HG03460 (cell line): ENCODE measurements at regions not wholly inside any gene's neighbourhood (a gene's known extent, or its start where the extent isn't known, plus 50 kb on each side); places are given as distances from the start of the nearest gene placed in this dataset.
"Not testable (repeated sequence)": the region's sequence is repeated elsewhere in the genome, so short reads cannot be mapped to it uniquely, and the experiment has no call there.

Experiments used
- ATAC-seq: cut with Tn5 transposase; IDR thresholded peaks from one replicate; pipeline ENCODE4 v1.9.1; 2021; ENCODE audit not compliant: unreplicated experiment

DNA sequence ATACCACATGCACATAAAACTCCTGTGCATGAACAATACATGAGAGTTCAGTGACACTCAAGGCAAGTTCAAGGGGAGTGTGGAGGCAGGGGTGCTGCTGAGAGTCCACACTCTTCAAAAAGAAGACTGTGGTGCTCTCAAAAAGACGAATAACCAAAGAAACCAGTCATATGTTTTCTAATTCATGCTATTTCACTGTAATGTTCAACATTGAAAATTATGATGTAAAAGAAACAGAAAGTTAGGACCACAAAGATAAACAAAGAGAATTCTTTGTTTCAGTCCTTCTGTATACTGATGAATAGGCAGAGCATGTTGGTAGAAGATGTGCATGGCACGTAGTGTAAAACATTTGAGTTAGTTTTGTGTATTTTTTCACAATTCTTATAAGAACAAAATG lies 864.2 kb upstream of the LRATD1 start:
- no peak for ATAC-seq

DNA sequence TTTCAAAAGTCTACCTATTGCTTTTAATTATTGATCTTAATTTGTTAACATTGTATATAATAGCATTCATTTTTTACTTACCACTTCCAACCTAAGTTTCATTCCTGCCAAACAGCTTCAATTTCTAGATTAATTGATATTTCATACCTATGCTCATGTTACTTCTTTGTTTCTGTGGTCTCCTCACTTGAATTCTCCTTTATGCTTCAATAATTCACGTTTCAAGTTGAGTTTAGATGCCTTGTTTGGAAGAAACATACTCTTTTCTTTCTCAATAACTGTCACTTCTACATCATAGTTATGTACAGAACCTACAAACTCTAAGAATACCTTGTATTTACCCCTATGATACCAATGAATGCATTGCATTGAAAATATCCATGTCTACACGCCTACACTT lies 862.2 kb upstream of the LRATD1 start:
- ATAC-seq: no peak

DNA sequence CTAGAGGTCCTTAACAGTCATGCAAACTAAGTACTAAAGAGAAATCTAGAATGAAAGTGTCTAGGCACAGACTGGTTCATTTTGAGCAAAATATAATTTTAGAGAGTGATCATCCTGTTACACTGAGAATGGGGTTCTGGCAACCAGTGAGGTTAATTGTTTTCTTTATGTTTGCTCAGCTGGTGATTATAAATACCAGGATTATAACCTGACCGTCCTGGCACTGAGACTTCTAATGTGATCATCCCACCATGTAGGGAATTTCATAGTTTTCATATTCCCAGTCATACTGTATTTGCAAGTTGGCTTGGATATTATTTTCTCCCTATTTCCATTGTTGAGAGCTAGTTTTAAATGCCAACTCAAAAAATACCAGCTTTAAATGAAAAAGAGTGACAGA lies 852.5 kb upstream of the LRATD1 start:
- no peak for ATAC-seq

DNA sequence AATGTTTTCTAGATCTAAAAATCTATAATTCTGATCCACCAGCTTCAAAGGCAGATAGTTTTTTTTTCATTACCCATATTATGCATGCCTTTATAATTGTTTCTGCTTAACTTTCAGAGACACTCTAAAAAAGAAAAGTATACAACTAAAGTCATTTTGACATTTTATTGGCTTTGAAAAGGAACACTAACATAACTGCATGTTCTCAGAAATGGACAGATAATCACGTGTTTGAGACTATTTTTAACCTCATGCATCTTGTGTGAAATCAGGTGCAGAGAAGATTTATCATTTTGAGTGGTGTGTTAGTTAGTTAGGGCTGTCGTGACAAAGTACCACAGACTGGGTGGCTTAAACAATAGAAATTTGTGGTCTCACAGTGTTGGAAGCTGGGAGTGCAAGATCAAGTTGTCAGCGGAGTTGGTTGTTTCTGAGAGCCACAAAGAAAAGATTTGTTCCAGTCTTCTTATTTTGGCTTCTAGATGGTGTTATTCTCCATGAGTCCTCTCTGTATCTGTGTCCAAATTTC lies 841.4 kb upstream of the LRATD1 start:
- no peak for ATAC-seq

DNA sequence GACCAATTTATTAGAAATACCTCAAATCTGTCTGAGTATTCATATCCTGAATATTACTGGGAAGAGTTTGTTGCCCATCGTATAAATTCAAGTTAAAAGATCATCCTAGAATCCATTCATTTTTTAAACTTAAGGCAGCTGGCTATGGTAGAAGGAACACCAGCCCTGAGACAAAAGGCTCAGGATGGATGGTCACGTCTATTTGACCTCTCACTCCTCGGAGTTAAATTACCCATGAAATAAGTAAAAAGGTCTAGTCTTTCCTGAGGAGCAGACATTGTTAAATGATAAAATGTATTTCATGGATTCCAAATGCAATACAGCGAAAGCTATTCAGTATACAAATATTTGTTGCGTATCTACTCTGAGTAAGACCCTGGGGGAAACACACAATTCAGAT lies 826.0 kb upstream of the LRATD1 start:
- ATAC-seq: no peak

DNA sequence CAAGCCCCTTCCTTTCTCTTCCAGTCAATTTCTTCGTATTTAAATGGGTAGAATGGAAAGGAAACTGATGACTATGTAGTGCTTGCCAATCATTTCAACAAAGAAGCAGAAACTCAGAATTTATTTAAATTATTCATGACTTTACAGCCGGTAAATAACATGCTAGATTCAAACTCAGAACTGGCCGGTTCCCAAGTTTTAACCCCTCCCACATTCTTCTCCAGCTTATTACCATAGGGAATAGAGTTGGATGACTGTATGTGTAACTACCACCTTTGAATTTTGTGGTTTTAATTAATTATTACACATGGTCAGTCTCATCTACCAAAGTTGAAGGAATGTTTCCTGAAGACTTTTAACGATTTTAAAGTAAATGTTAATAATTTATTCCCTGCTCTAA lies 819.3 kb upstream of the LRATD1 start:
- no peak for ATAC-seq

DNA sequence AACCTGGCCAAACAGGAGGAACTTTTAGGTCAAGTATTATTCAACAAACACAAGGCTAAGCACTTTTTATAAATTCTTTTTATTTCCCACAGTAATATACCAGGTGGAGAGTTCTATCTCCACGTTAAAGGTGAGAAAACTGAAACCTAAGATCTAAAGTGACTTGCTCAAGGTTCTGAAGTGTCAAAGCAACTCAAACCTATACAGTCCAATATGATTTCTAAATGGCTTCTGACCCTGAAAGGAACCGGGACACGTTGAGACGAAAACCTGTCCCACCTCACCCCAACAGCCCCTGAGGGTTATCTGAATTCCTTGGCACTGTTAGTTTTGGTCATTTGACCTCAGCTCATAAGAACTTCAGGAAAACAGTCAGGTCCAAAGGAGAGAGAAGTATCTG lies 814.5 kb upstream of the LRATD1 start:
- ATAC-seq: no peak

DNA sequence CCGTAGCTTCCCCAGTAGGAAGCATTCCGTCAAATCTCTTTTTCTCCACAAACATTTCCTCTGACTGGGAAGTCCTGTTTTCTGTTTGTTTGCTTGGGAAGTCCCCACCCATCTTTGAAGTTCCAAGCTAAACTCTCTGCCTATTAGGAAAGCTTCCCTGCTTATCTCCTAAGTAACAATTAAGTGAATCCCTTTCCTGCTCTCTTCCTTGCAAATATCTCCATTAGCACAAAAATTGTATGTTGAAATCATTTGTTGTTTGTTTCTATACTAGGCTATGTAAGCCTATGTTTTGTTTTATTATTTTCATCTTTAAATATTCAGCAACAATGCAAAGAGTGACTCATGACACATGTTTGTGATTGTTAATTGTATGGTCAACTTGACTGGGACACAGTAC lies 812.6 kb upstream of the LRATD1 start:
- ATAC-seq: no peak

DNA sequence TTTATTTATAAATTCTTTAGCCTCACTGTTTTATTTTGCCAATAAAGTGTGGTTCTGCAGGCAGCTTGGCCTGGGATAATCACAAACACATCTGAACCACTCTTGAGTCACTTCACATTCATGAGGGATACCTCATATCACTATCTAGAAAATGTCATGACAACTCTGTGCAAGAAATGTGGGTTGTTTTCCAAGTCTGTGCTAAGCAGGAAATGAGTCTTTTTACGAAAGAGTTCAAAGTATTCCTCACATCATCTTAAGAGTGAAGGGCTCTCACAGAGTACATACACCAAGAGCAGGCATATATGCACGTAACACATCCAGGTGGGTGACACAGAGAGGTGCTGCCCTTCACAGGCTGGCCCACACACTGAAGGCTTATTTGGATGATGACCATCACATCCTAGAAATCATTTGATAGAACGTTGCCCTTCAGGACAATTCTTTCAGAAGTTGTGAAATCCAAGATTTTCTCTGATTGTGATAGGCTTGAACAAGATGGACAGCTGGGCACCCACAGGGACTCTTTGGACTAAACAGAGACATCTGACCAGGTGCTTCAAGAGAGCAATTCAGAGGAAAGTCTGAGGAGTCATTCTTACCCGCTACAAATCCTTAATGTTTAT lies 811.1 kb upstream of the LRATD1 start:
- no peak for ATAC-seq

DNA sequence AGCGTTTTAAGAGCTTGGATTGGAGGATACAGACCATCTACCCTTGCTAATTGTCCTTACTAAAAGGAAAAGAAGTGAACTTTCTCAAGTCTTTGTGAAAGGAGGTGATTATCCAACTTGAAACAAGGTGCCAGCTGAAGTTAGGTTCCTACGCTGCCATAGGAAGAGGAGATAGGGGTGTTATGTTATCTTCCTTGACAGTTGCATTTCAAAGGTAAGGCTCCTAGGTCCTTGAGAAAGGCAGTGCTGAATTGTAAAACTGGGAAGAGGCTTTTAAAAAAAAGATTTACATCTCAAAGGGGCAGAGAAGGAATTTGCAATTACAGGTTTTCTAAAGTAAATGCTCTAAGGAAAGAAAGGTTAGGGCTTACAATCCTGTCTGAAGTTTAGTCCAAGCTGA lies 810.2 kb upstream of the LRATD1 start:
- no peak for ATAC-seq

DNA sequence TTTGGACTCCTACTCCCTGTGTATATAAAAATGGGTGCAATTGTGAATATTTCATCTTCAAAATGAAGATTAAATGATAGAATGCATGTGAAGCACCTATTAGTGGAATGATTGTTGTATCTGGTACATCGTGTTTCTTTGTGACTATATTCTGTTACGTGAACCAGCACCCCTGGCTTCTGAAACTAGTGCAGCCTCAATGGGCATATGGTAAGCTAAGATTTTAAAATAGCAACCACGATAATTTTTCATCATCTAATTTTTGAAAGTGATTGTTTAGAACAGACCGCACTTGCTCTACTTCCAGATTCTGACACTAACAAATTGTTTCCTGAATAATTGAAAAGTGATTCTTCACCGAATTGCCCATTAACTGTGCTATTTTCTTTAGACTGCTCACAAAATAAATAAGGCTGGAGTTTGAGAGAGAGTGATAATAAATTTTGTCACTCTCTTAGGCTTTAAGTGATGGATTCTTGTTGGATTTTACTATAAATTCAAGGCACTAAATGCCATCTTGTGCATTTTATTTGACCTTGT lies 806.1 kb upstream of the LRATD1 start:
- ATAC-seq: no peak

DNA sequence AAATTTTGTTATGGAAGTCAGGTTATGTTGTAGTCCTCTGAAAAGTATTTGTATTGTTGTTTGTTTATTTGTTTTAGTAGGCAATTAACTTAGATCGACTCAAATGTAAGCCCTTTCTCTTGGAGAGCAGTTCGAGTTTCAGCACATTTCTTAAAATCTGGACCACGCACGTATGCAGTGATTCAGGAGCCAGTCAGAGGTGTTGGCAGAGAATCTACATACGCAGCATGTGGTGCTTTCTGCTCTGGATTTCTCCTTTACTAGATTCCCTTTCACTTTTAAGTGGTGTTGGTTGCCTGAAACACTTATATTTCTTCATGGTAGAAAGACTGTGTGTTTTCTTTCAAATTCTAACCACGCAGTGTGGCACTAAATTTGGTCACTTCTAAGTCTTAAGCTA lies 773.9 kb upstream of the LRATD1 start:
- no peak for ATAC-seq

DNA sequence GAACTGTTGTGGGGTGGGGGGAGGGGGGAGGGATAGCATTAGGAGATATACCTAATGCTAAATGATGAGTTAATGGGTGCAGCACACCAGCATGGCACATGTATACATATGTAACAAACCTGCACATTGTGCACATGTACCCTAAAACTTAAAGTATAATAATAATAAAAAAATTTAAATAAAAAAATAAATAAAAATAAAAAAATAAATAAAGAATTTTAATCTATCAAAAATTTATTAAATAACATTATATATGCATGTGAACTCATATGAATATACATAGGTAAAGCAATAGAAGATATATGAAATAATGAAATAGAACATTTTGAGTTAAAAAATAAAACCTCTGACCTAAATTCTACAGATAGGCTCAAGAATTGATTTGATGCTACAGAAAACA lies 764.2 kb upstream of the LRATD1 start:
- not testable (repeated sequence) for ATAC-seq

DNA sequence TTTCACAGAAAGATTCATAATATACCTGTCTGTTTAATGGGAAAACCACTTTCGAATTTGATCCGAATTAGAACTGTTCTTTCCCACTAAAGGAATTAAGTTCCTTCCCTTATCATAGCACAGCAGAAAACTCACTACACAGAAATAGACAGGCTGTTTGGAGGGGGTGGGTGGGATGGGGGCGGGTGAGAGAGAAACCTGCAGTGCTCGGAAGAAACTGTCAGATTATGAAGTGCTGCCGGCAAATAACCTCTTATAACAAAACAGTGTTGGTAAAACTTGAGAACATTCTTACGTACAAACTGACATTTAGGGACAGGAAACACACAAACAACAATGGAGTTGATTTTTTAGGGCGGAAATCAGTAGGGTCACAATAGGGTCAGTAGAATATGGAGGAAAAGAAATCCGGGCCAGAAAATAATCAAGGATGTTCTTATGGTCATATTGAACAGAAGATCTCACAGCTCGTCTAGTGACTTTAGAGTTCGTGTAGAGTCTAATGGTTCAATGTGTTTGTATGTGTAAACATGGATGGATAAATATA lies 756.0 kb upstream of the LRATD1 start:
- ATAC-seq: no peak

DNA sequence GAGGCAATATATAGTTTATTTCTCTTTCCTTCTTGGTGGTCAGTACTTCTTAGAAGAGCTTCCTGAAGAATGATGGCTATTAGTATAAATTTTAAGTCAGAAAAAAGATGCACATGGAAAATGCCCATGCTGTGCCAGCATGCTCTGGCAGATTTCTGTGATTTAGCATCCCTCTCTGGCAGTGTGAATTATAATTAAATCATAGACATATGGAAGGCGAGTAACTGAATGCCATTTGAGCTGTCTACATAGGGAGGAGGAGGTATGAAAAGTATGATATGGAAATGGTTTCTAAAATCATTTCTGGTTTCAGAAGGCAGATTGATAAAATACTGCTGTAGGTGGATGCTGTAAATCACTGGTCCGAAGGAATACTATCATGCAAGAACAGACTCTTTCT lies 754.9 kb upstream of the LRATD1 start:
- ATAC-seq: no peak

DNA sequence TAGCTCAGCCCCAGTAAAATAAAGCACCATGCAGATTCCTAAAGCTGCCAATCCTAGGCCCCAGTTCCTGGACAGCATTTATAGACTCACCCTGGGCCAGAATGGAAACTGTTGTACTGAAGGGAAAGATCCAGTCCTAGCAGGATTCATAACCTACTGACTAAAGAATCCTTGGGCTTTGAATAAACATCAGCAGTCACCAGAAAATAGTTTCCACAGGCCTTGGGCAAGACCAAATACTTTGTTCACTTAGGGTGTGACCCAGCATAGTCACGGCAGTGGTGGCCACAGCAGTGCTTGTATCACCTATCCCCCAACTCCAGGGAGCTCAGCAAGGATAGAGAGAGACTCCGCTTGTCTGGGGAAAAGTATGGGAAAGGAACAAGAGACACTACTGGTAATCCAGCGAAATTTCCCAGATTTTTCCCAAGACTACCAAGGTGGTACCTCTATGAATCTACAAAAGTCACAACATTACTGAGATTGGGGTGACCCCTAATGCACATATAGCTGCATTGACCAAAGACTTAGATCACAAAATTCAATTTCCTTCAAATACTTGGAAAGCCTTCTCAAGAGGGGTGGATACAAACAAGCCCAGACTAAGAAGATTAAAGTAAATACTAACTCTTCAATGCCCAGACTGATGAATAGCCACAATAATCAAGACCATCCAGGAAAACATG lies 748.1 kb upstream of the LRATD1 start:
- ATAC-seq: no peak

DNA sequence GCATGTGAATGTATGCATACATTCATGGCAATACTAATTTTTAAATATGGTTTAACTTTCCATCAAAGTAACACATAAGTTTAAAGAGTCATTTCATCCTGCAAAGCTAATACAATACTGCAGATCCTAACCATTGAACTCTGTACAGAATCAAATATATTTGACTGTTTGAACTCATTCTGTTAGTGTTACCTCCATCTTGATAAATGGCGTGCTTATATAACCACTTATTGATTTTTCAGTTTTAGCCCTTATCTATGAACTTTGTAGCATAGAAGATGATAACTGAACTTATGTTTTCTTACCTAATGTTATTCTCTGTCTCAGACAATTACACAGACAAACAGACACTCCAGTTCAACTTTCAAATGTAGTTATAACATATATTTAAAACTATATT lies 731.0 kb upstream of the LRATD1 start:
- ATAC-seq: no peak

DNA sequence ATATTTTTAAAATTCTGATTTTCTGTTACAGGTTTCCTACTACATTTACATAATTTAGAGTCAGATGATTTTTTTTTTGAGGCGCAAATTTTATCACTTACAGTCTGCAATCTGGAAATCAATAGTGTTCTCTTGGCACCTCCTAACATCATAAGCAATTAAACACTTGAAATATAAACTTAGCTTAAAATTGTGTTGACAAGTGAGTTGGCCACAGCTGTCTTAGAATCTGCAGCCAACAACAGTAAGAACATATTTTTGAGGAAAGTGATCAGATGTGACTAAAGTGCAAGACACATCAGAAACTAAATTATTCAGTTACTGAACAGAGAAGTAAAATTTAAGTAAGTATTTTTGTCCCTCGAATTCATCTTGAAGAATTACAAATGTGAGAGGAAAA lies 726.7 kb upstream of the LRATD1 start:
- no peak for ATAC-seq

DNA sequence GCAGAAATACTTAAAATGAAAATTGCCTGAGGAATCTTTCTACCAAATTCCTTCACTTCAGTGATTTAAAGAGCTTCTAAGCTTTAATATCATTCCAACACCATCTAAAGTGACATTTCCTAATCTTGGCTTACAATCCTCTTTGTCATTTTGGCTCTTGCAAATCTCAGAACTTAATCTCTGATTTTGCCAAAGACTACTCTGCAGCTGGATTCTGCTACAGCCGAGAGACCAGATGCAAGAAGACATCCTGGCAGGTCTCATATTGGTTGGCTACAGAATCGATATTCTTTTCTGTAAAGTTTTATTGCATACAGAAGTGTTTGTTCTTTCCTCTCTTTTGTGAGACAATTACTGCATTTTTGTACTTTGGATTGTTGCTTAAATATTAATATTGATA lies 716.5 kb upstream of the LRATD1 start:
- no peak for ATAC-seq

DNA sequence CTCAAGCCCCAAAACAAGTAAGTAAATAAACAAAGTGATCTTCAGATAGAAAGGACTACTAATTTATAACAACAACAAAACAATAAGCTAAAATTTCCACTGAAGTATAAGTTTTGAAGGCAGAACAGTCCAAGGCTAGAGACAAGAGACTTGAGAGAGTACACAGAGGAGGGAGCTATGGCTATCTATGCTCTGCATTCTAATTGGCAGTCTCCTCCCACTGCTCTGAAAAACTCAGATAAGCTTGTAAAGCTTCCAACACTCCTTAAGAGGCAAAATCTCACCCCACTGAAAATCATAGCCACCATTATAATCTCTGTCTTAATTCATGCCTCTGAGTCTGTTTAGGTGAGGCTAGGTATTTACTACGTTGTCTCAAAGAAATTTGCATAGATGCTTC lies 714.6 kb upstream of the LRATD1 start:
- ATAC-seq: no peak

DNA sequence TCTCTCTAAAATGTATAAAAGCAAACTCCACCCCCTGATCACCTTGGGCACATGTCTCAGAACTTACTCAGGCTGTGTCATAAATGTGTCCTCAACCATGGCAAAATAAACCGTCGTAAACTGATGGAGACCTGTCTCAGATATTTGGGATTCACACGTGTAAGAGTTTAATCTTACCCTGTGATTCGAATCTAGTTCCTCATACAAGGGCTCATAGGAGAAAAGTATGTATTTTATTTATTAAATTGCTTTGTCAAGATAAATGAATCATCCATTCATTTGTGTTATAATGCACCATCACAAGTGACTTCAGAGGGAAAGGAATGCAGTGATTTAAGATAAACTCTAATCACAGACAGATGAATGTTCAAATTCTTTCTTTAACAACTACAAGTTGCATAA lies 712.5 kb upstream of the LRATD1 start:
- ATAC-seq: no peak

DNA sequence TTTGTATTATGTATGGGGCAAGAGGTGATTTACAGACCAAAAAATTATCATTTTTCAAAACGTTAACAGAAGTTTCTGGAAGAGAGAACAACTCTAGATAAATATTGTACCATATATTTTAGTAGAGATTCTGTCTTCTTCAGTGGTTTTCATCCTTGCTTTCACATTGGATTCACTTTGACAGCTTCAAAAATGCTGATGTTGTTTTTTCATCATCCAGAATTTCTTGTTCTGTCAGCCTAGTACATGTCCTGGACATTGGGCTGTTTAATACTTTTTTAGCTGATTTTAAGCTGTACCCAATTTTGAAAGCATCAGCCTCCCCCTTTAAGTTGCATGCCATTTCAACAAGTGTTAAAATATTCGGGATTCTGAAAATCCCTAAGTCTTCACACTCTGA lies 711.3 kb upstream of the LRATD1 start:
- no peak for ATAC-seq
